Vagina (tissue), 2 donors: ENCODE measurements at regions not wholly inside any gene's neighbourhood (a gene's known extent, or its start where the extent isn't known, plus 50 kb on each side); places are given as distances from the start of the nearest gene placed in this dataset.

ENCODE experiments used
- POLR2A ChIP-seq, 2 donors: fragments of 450-650 bp; IDR thresholded peaks; one replicate each; pipeline ENCODE4 v1.6.1; 2017; ENCODE audit warnings: antibody characterized with exemption in 2 of 2, mild to moderate bottlenecking in 2 of 2, moderate library complexity in 2 of 2
- POLR2AphosphoS5 ChIP-seq, 2 donors: sonication (generic); formaldehyde crosslinking; IDR thresholded peaks; one replicate each; pipeline ENCODE4 v1.9.0; 2017; ENCODE audit warnings: antibody characterized with exemption in 2 of 2, mild to moderate bottlenecking in 2 of 2, low read depth in 1 of 2; ENCODE audit not compliant: insufficient read depth in 1 of 2
- TF ChIP-seq, protein P1 (sequence below), 3 experiments: fragments of 450-650 bp in 2 of 3; fragments of 200-600 bp in 1 of 3; sonication (generic) in 1 of 3; IDR thresholded peaks; one replicate each; pipeline ENCODE4 v1.5.1; 2017 to 2019; ENCODE audit warnings: antibody characterized with exemption in 3 of 3, mild to moderate bottlenecking in 2 of 3, moderate library complexity in 2 of 3

DNA sequence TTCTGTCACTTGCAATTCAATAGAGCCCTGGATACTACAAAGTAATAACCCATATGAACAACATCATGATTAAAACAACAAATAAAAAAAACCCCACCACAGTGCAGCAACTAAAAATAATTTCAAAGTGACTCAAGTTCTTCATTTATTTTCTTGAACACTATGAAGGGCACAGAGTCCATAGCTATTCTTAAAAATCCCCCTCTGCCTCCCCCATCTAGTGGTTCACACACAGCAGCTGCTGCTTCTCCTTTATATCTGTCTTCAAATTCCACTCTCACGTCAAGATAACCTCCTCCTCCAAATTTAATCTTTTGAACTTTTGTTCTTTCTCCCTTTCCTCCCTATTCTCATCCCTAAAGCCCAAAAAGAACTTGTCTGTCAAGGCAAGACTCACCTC, 591.3 kb downstream of the ZEB2 start:
- TF ChIP-seq POLR2A (IDR thresholded peaks at IDR 0.05) (no peak), POLR2AphosphoS5 (IDR thresholded peaks at IDR 0.05; ENCODE audit: insufficient read depth in 1 of 2, low read depth in 1 of 2) (no peak)
- TF ChIP-seq, protein P1, sequence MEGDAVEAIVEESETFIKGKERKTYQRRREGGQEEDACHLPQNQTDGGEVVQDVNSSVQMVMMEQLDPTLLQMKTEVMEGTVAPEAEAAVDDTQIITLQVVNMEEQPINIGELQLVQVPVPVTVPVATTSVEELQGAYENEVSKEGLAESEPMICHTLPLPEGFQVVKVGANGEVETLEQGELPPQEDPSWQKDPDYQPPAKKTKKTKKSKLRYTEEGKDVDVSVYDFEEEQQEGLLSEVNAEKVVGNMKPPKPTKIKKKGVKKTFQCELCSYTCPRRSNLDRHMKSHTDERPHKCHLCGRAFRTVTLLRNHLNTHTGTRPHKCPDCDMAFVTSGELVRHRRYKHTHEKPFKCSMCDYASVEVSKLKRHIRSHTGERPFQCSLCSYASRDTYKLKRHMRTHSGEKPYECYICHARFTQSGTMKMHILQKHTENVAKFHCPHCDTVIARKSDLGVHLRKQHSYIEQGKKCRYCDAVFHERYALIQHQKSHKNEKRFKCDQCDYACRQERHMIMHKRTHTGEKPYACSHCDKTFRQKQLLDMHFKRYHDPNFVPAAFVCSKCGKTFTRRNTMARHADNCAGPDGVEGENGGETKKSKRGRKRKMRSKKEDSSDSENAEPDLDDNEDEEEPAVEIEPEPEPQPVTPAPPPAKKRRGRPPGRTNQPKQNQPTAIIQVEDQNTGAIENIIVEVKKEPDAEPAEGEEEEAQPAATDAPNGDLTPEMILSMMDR (IDR thresholded peaks at IDR 0.05): no peak
